HCT116 (cell line): ENCODE measurements at regions not wholly inside any gene's neighbourhood (a gene's known extent, or its start where the extent isn't known, plus 50 kb on each side); places are given as distances from the start of the nearest gene placed in this dataset.
"Not testable (repeated sequence)": the region's sequence is repeated elsewhere in the genome, so short reads cannot be mapped to it uniquely, and the experiment has no call there.

Experiments
- ATAC-seq: fragments of 200-7000 bp; cut with Tn5 transposase; 2 replicates; pipeline ENCODE4 v1.9.1; 2020; ENCODE audit warnings: mild to moderate bottlenecking, moderate library complexity
- BruUV-seq: library from RNA; stranded (reverse); fragments of 400-500 nt; replicated peaks from 2 replicates; lab custom pipeline; 2021; lab: Mats Ljungman, UMichigan
- CTCF ChIA-PET: fragments of 300-600 bp; sonication (Branson Sonifier 250); formaldehyde crosslinking; loops from one replicate; lab custom pipeline; 2021; ENCODE audit warnings: antibody characterized with exemption; lab: Charles Lee
- POLR2A ChIA-PET: fragments of 300-600, 350-600 bp; sonication (Branson Sonifier 250); formaldehyde crosslinking; loops from one replicate; lab custom pipeline; 2021; ENCODE audit warnings: antibody characterized with exemption; lab: Charles Lee
- RAD21 ChIA-PET, 2 experiments: fragments of 300-600 bp; sonication (Branson Sonifier 250); formaldehyde crosslinking; loops; one replicate each; lab custom pipeline; 2023; ENCODE audit warnings: low total read pairs in 2 of 2; ENCODE audit not compliant: uncharacterized antibody in 2 of 2, unreplicated experiment in 2 of 2, low non-redundant PET in 1 of 2; lab: Charles Lee
- DNase-seq: peaks from one replicate; pipeline ENCODE4 v3.0.0-alpha.2; 2010; ENCODE audit warnings: low read depth, low spot score
- H2AFZ ChIP-seq: fragments of 200-600 bp; shearing (Covaris generic), sonication (generic); 2 replicates; pipeline ENCODE4 v1.6.1; 2017; ENCODE audit warnings: low read depth, mixed run types, mixed read lengths, antibody characterized with exemption, low read length; ENCODE audit not compliant: poor library complexity, severe bottlenecking
- H3K27ac ChIP-seq: 2 replicates; pipeline ENCODE4 v1.5.1; 2012; ENCODE audit warnings: low read depth, low read length
- H3K27me3 ChIP-seq: fragments of 200-600 bp; sonication (generic); 2 replicates; pipeline ENCODE4 v1.6.1; 2016; ENCODE audit warnings: mixed run types, low read length, mixed read lengths; ENCODE audit not compliant: insufficient read depth
- H3K36me3 ChIP-seq, 2 experiments: fragments of 200-500 bp in 1 of 2; fragments of 200-600 bp in 1 of 2; sonication (Bioruptor generic) in 1 of 2; sonication (generic) in 1 of 2; 2 replicates each; pipeline versions ENCODE4 v1.5.1 to v1.6.1; 2014 to 2016; ENCODE audit warnings: low read length in 2 of 2, inconsistent platforms in 1 of 2, mixed read lengths in 1 of 2, mixed run types in 1 of 2; ENCODE audit not compliant: insufficient read depth in 2 of 2, control insufficient read depth in 1 of 2
- H3K4me1 ChIP-seq, 2 experiments: fragments of 200-600 bp in 1 of 2; sonication (generic) in 1 of 2; 2 replicates each; pipeline versions ENCODE4 v1.5.1 to v1.6.1; 2012 to 2017; ENCODE audit warnings: low read length in 2 of 2, inconsistent platforms in 1 of 2, mild to moderate bottlenecking in 1 of 2, mixed read lengths in 1 of 2, mixed run types in 1 of 2, moderate library complexity in 1 of 2; ENCODE audit not compliant: insufficient read depth in 2 of 2, control insufficient read depth in 1 of 2
- H3K4me2 ChIP-seq: fragments of 200-600 bp; sonication (generic); 2 replicates; pipeline ENCODE4 v1.6.1; 2017; ENCODE audit warnings: mixed run types, low read length, mixed read lengths
- H3K4me3 ChIP-seq, 2 experiments: fragments of 200-600 bp in 1 of 2; sonication (generic) in 1 of 2; replicated peaks in 1 of 2; 2 replicates each; pipeline ENCODE4 v1.5.1; 2011 to 2016; ENCODE audit warnings: low read length in 2 of 2, control low read depth in 1 of 2, low read depth in 1 of 2, mild to moderate bottlenecking in 1 of 2, mixed read lengths in 1 of 2, mixed run types in 1 of 2
- H3K79me2 ChIP-seq: fragments of 200-600 bp; sonication (generic); 2 replicates; pipeline ENCODE4 v1.6.1; 2017; ENCODE audit warnings: mild to moderate bottlenecking, mixed run types, low read length, moderate library complexity, mixed read lengths; ENCODE audit not compliant: insufficient read depth
- H3K9ac ChIP-seq: fragments of 200-600 bp; sonication (generic); 2 replicates; pipeline ENCODE4 v1.6.1; 2016; ENCODE audit warnings: low read length, mixed read lengths
- H3K9me2 ChIP-seq: fragments of 200-600 bp; sonication (generic), shearing (Covaris generic); 2 replicates; pipeline ENCODE4 v1.6.1; 2017; ENCODE audit warnings: mixed run types, mild to moderate bottlenecking, moderate library complexity; ENCODE audit not compliant: insufficient read depth
- H3K9me3 ChIP-seq, 2 experiments: fragments of 200-500 bp in 1 of 2; fragments of 200-600 bp in 1 of 2; sonication (Bioruptor generic) in 1 of 2; sonication (generic) in 1 of 2; 2 replicates each; pipeline ENCODE4 v1.6.1; 2014 to 2017; ENCODE audit warnings: low read length in 2 of 2, mixed read lengths in 2 of 2, inconsistent platforms in 1 of 2, low read depth in 1 of 2, mild to moderate bottlenecking in 1 of 2, mixed run types in 1 of 2, moderate library complexity in 1 of 2; ENCODE audit not compliant: control insufficient read depth in 1 of 2, insufficient read depth in 1 of 2
- H4K20me1 ChIP-seq: fragments of 200-600 bp; sonication (generic), shearing (Covaris generic); 2 replicates; pipeline ENCODE4 v1.6.1; 2017; ENCODE audit warnings: mixed run types, mild to moderate bottlenecking, moderate library complexity; ENCODE audit not compliant: insufficient read depth
- intact Hi-C: fragments of 100-400 bp; cut with micrococcal nuclease; formaldehyde crosslinking; loops from 2 replicates; pipeline ENCODE4 v1.10.0; 2022

- POLR2A ChIA-PET, BruUV-seq, H3K27me3 ChIP-seq, RAD21 ChIA-PET, H3K9me2 ChIP-seq, H4K20me1 ChIP-seq, H3K27ac ChIP-seq, H3K4me1 ChIP-seq, intact Hi-C loops, H3K79me2 ChIP-seq, H3K4me2 ChIP-seq, H2AFZ ChIP-seq, CTCF ChIA-PET, H3K9ac ChIP-seq, H3K4me3 ChIP-seq, H3K36me3 ChIP-seq, DNase-seq, H3K9me3 ChIP-seq, ATAC-seq: not testable (repeated sequence)
These were observed 4461.2 kb upstream of the TPTE start for GRCh38 chr21:6060054-6060681.

GRCh38 chr21:6066320-6066985, 4454.9 kb upstream of the TPTE start:
- H3K27ac ChIP-seq, H3K4me2 ChIP-seq, H4K20me1 ChIP-seq, H3K4me3 ChIP-seq, RAD21 ChIA-PET, ATAC-seq, H2AFZ ChIP-seq, BruUV-seq, H3K4me1 ChIP-seq, H3K9ac ChIP-seq, CTCF ChIA-PET, DNase-seq, H3K79me2 ChIP-seq, intact Hi-C loops, POLR2A ChIA-PET, H3K9me2 ChIP-seq, H3K9me3 ChIP-seq, H3K27me3 ChIP-seq, H3K36me3 ChIP-seq: not testable (repeated sequence)

- H3K79me2 ChIP-seq, H3K27me3 ChIP-seq, intact Hi-C loops, H2AFZ ChIP-seq, H3K36me3 ChIP-seq, CTCF ChIA-PET, H3K4me3 ChIP-seq, RAD21 ChIA-PET, H3K9ac ChIP-seq, H3K27ac ChIP-seq, POLR2A ChIA-PET, DNase-seq, H4K20me1 ChIP-seq, H3K4me2 ChIP-seq, H3K9me3 ChIP-seq, ATAC-seq, BruUV-seq, H3K9me2 ChIP-seq, H3K4me1 ChIP-seq: not testable (repeated sequence)
These were observed 4453.1 kb upstream of the TPTE start for GRCh38 chr21:6068098-6068831.

GRCh38 chr21:6070213-6070612, 4451.2 kb upstream of the TPTE start:
- not testable (repeated sequence) for H3K9me3 ChIP-seq, BruUV-seq

More at GRCh38 chr21:6070213-6070612, 4451.2 kb upstream of the TPTE start:
- H3K79me2 ChIP-seq, H3K27me3 ChIP-seq, H3K4me2 ChIP-seq, H3K27ac ChIP-seq, RAD21 ChIA-PET, ATAC-seq, intact Hi-C loops, POLR2A ChIA-PET, DNase-seq, H3K36me3 ChIP-seq, CTCF ChIA-PET, H4K20me1 ChIP-seq, H3K4me1 ChIP-seq, H3K9ac ChIP-seq, H3K4me3 ChIP-seq, H2AFZ ChIP-seq, H3K9me2 ChIP-seq: not testable (repeated sequence)
